Breast epithelium (tissue), 3 donors: ENCODE measurements at regions not wholly inside any gene's neighbourhood (a gene's known extent, or its start where the extent isn't known, plus 50 kb on each side); places are given as distances from the start of the nearest gene placed in this dataset.

Experiments
- POLR2A ChIP-seq: fragments of 450-650 bp; IDR thresholded peaks from one replicate; pipeline ENCODE4 v1.6.1; 2016; ENCODE audit warnings: antibody characterized with exemption, mild to moderate bottlenecking, moderate library complexity
- POLR2AphosphoS5 ChIP-seq, 3 donors: sonication (generic); formaldehyde crosslinking; IDR thresholded peaks; one replicate each; pipeline ENCODE4 v1.6.1; 2017; ENCODE audit warnings: antibody characterized with exemption in 3 of 3

DNA sequence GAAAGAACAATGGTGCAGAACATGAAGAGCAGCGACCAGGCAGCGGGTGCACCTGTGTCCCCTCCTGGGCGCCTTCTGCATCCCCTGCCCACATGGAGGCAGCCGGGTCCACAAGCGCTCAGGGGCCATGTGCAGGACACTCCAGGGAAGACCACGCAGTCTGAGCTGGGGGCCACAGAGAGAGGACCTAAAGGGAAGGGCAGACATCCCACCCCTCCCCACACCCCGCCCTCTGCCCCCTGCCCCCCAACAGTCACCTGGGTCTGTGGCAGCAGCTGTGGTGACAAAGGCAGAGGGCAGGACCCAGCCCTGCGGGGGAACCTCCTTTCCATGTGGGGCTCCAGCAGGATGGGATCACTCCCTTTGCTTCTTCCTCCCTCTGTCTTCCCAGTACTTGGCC lies 805.7 kb downstream of the CDH9 start:
- TF ChIP-seq POLR2AphosphoS5 (IDR thresholded peaks at IDR 0.05) = no peak
- TF ChIP-seq POLR2A = no peak
